HG03175 (cell line): ENCODE measurements at regions not wholly inside any gene's neighbourhood (a gene's known extent, or its start where the extent isn't known, plus 50 kb on each side); places are given as distances from the start of the nearest gene placed in this dataset.

Source experiments
- ATAC-seq: cut with Tn5 transposase; IDR thresholded peaks from one replicate; pipeline ENCODE4 v1.9.1; 2021; ENCODE audit warnings: mild to moderate bottlenecking, moderate library complexity; ENCODE audit not compliant: unreplicated experiment

- no peak for ATAC-seq
Observed at GRCh38 chr12:19010087-19010486, 119.4 kb upstream of the PLEKHA5 start.

DNA sequence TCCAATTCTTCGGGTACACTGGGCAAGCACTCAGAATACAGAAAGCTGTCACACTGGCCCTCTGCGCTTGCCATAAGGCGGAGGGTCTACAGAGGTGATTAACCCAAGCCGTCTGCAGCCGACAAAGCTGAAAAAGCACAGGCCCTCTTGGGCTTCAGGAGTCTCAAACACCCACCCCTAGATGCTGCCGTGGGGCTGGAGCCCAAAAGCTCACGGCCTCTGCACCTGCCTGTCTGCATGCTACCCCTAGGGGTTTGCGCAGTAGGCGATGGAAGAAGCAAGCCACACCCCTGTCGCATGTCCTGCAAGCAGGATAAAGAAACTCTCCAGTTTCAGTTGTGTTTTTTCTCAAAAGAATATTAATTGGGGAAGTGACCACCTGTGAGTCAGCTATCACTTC is 118.8 kb upstream of the PLEKHA5 start:
- ATAC-seq = no peak

DNA sequence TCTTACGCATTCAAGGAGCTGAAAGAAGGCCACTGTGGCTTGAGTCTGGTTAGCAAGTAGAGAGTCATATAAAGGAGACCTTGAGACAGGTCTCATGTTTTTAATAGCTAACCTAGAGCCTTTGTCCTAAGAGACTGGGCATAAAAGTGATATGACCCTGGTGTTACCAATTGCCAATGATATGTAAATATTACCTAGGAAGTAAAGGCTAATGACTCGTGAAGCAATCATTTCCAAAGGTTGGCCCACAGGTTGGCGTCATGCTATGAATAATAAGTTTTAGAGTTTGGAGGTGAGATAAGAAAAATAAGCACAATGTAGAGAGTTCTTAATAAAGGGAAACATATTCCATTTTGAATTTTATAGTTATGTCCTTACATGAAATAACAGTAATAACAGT is 116.6 kb upstream of the PLEKHA5 start:
- ATAC-seq = no peak

DNA sequence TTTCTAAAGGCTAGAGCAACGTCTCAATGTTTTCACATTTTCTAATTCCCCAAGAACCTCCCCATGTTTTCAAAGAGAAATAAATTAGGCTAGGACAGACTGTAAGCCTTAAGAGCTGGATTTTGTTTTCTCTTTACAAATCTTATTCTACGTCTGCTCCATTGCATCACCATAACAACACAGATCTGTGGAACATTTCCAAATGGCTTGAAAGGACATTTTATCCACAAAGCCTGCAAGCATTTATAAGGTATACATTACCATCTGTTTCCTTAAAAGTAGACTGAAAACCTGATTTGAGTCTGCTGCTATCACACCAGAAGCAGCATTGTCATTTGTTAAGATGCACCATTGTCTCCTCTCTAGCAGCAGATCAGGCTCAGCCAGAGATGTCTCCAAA is 115.3 kb upstream of the PLEKHA5 start:
- no peak for ATAC-seq

DNA sequence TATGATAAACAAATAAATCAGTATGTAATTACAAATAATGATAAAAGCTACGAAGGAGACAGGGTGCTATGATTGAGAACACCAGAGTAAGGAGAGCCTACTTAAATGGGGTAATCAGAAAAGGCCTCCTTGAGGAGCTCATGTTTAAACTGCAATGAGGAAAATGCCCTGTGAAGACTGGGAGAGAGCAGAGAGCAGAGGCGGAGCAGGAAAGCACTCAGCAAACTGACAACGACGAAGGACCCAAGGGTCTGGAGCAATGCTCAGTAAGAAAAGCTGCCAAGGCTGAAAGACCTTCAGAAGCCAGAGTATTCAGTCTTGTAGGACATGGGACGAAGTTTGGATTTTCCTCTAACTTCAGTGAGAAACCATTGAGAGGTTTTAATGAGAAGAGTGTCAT is 114.2 kb upstream of the PLEKHA5 start:
- no peak for ATAC-seq

DNA sequence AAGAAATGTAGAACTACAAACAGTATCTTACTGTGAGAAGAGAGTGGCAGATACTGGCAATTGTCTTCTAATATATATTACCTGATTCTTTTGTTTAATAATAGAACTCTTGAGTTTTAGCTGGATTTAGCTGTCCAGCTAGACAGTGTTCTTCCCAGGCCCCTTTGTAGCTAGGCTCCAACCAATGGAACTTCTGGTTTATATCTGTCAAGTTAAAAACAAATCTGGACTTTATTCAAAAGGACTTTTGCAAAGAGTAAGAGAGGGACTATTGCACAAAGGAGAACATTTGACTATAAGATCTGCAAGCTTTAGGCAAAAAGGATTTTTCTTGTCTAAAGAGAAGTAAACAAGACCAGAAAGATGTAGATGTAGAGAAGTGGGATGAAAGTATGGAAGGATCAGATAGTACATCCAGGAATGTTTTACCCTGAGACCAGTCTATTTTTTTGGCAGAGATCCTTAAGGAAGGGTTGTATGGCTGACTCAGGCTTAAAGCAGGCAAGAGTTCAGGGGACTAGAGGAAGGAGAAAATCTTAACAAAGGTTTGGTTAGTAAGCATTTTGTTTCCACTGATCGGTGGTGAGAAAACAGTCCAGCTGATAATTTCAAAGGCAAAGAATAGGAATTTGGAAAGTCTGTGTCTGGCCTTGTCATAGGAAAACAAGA is 111.1 kb upstream of the PLEKHA5 start:
- no peak for ATAC-seq

- no peak for ATAC-seq
Observed at GRCh38 chr12:19021240-19021639, 108.3 kb upstream of the PLEKHA5 start.

- no peak for ATAC-seq
Observed at GRCh38 chr12:19021646-19022045, 107.9 kb upstream of the PLEKHA5 start.

- ATAC-seq = no peak
Observed at GRCh38 chr12:19025582-19025981, 104.0 kb upstream of the PLEKHA5 start.

- ATAC-seq = no peak
Observed at GRCh38 chr12:19026034-19026433, 103.5 kb upstream of the PLEKHA5 start.

DNA sequence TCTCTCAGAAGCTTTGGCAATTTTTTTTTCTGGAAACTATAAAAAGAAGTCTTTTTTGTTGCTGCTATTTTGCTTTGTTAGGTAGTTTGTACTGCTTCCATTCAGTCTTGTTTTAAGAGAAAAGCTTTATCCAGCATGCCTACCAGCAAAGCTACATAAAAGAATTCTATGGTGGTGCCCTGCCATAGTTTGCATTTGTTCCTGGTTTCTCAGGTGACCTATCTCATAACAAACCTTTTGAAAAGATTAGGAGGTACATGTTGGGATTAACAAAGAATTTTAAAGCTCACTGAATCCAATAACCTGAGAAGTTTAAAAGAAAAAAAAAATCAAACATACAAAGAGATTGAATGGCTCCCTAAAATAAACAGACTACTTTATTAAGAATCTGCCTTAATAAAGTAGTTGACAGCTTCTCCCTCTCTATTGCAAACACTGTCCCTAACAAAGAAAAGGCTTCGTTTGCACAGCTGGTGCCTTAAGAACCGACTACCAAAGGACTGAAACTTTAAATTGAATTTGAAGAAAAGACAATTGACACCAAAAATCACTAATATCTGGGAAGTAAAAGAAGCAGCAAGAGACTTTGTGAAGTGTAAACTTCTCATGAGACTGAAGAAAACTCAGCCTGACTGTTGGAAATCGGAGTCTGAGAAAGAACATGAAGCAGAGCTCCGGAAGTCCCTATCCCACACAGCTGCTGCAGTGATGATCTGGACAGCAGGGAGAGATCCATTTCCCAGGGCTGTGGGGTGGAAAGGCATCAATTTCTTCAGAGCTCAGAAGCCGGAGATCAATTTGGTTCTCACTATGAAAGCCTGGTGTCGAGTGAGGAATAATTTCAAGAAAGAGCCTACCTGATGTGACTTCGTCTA is 102.7 kb upstream of the PLEKHA5 start:
- no peak for ATAC-seq

DNA sequence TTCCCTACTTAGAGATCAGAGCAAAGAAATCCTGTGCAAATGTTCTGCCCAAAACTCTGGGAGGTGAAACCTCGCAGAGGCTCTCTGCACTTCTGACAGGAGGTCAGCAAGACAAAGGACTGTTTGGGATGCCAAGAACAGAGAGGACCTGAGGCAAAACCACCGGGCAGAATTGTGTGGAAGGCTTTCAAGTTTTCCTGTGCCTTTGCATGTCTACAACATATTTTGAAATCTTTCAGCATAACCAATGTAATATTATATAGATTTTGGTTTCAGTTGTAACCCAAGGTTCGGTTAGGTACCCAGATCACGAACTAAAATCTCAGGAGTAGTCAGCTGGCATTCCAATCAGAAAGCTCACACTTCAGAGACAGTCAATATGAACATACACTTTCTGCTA is 99.4 kb upstream of the PLEKHA5 start:
- ATAC-seq = no peak

GRCh38 chr12:19030603-19031002 is 98.9 kb upstream of the PLEKHA5 start:
- no peak for ATAC-seq

DNA sequence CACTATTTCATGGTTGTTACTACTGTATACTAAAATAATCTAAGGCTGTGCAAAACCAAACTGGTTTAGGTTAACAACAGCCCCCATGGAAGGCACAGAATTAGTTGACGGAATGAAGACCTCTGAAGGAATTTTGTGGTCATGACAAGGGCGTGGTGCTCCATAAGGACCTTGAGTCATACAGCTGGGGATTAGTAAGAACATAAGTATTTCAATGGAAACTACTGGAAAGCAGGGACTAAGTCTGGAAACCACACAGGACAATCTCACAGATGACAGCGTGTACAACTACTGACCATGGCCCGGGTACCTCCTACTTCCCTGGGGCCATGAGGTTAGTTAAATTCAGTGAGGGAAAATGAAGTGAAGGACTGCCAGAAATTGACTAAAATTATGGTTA is 98.5 kb upstream of the PLEKHA5 start:
- no peak for ATAC-seq

DNA sequence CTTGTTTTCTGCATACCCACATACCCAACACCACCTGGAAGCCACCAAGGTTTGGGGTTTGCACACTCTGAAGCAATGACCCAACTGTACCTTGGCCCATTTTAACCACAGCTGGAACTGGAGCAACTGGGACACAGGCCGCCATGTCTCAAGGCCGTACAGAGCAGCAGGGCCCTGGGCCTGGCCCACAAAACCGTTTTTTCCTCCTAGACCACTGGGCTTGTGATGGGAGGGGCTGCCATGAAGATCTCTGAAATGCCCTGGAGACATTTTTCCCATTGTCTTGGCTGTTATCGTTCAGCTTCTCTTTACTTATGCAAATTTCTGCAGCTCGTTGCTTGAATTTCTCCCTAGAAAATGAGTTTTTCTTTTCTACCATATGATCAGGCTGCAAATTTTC is 96.7 kb upstream of the PLEKHA5 start:
- no peak for ATAC-seq

GRCh38 chr12:19033244-19033643 is 96.3 kb upstream of the PLEKHA5 start:
- no peak for ATAC-seq

DNA sequence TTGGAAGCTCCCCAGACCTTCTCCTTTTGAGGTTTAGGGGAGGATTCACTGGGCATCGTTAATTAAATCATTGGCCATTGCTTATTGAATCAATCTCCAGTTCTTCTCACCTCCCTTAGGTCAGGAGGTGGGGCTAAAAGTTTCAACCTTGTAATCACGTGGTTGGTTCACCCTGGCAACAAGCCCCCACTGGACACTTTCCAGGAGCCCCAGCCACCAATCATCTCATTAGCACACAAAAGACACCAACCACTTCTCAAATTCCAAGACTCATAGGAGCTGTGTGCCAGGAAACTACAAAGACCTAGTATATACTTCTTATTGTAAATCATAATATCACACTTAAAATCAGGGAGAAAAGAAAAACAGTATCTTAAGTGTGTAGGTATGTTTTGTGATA is 94.6 kb upstream of the PLEKHA5 start:
- no peak for ATAC-seq

GRCh38 chr12:19035536-19035935 is 94.0 kb upstream of the PLEKHA5 start:
- ATAC-seq = no peak

- no peak for ATAC-seq
Observed at GRCh38 chr12:19036673-19037357, 92.7 kb upstream of the PLEKHA5 start.

GRCh38 chr12:19038209-19038608 is 91.3 kb upstream of the PLEKHA5 start:
- ATAC-seq = no peak

GRCh38 chr12:19039515-19039914 is 90.0 kb upstream of the PLEKHA5 start:
- no peak for ATAC-seq

GRCh38 chr12:19042221-19042620 is 87.3 kb upstream of the PLEKHA5 start:
- no peak for ATAC-seq
